Endothelial cell of umbilical vein (primary cell): ENCODE measurements at regions not wholly inside any gene's neighbourhood (a gene's known extent, or its start where the extent isn't known, plus 50 kb on each side); places are given as distances from the start of the nearest gene placed in this dataset.

Experiments
- BruUV-seq: library from RNA; stranded (reverse); fragments of 400-500 nt; replicated peaks from 2 replicates; lab custom pipeline; 2021; lab: Mats Ljungman, UMichigan
- CTCF ChIA-PET: fragments of 300-600, 350-600 bp; sonication (Branson Sonifier 250); formaldehyde crosslinking; loops from one replicate; lab custom pipeline; 2021; ENCODE audit warnings: antibody characterized with exemption, inconsistent platforms; lab: Charles Lee
- POLR2A ChIA-PET: fragments of 300-600, 350-600 bp; sonication (Branson Sonifier 250); formaldehyde crosslinking; loops from one replicate; lab custom pipeline; 2021; ENCODE audit warnings: antibody characterized with exemption, inconsistent platforms; lab: Charles Lee
- DNase-seq: peaks from one replicate; pipeline ENCODE4 v3.0.0-alpha.2; 2011; ENCODE audit warnings: low read depth, low spot score
- FAIRE-seq: peaks from 2 replicates; lab custom pipeline; 2011; peaks lifted over from hg19 to GRCh38; lab: Jason Lieb, UNC
- H2AFZ ChIP-seq: 2 replicates; pipeline ENCODE4 v1.6.0; 2012; ENCODE audit warnings: low read depth, low read length, control low read depth, inconsistent platforms
- H3K27ac ChIP-seq: 2 replicates; pipeline ENCODE4 v1.5.1; 2011; ENCODE audit warnings: low read depth, mild to moderate bottlenecking, control low read depth, low read length, moderate library complexity; ENCODE audit not compliant: insufficient read depth
- H3K27me3 ChIP-seq, 2 experiments: 2 replicates each; pipeline versions ENCODE4 v1.6.0 to v1.6.1; 2011; ENCODE audit warnings: low read length in 2 of 2, mixed read lengths in 1 of 2; ENCODE audit not compliant: control insufficient read depth in 2 of 2, insufficient read depth in 2 of 2
- H3K36me3 ChIP-seq, 2 experiments: 2 replicates in 1 of 2; 3 replicates in 1 of 2; pipeline ENCODE4 v1.5.1; 2011; ENCODE audit warnings: low read length in 2 of 2, mild to moderate bottlenecking in 1 of 2, moderate library complexity in 1 of 2; ENCODE audit not compliant: control insufficient read depth in 2 of 2, insufficient read depth in 2 of 2; ENCODE audit errors: extremely low read depth in 1 of 2
- H3K4me1 ChIP-seq: 3 replicates; pipeline ENCODE4 v1.5.1; 2011; ENCODE audit warnings: mild to moderate bottlenecking, low read length; ENCODE audit not compliant: control insufficient read depth, insufficient read depth; ENCODE audit errors: extremely low read depth
- H3K4me2 ChIP-seq: 2 replicates; pipeline ENCODE4 v1.6.1; 2011; ENCODE audit warnings: low read length, control low read depth, mixed read lengths; ENCODE audit not compliant: insufficient read depth
- H3K4me3 ChIP-seq, 3 experiments: fragments of 200-600 bp in 1 of 3; sonication (generic), shearing (Covaris generic) in 1 of 3; replicated peaks in 1 of 3; 2 replicates each; pipeline ENCODE4 v1.5.1; 2011 to 2016; ENCODE audit warnings: control low read depth in 3 of 3, low read length in 3 of 3, mild to moderate bottlenecking in 2 of 3, inconsistent platforms in 1 of 3, low read depth in 1 of 3, moderate library complexity in 1 of 3; ENCODE audit not compliant: insufficient read depth in 1 of 3
- H3K79me2 ChIP-seq: 2 replicates; pipeline ENCODE4 v1.6.0; 2012; ENCODE audit warnings: low read length, inconsistent platforms; ENCODE audit not compliant: control insufficient read depth, insufficient read depth
- H3K9ac ChIP-seq: replicated peaks from 2 replicates; pipeline ENCODE3; 2011; ENCODE audit warnings: low read length, control low read depth; ENCODE audit not compliant: insufficient read depth; ENCODE audit errors: extremely low read depth
- H3K9me1 ChIP-seq: replicated peaks from 3 replicates; pipeline ENCODE4 v1.6.0; 2011; ENCODE audit warnings: mild to moderate bottlenecking, low read length; ENCODE audit not compliant: control insufficient read depth, insufficient read depth; ENCODE audit errors: extremely low read depth
- H3K9me3 ChIP-seq: replicated peaks from 2 replicates; pipeline ENCODE4 v1.5.1; 2012; ENCODE audit warnings: low read length, inconsistent platforms; ENCODE audit not compliant: control insufficient read depth, insufficient read depth
- H4K20me1 ChIP-seq: replicated peaks from 2 replicates; pipeline ENCODE3; 2011; ENCODE audit warnings: mild to moderate bottlenecking, low read length; ENCODE audit not compliant: control insufficient read depth, insufficient read depth; ENCODE audit errors: extremely low read depth
- CTCF ChIP-seq, 2 donors: IDR thresholded peaks; 1 replicate in 1 of 2; 2 replicates in 1 of 2; pipeline ENCODE4 v1.5.1; 2011; ENCODE audit warnings: low read length in 2 of 2, mild to moderate bottlenecking in 2 of 2, moderate library complexity in 2 of 2, control low read depth in 1 of 2, inconsistent platforms in 1 of 2, low read depth in 1 of 2; ENCODE audit not compliant: insufficient read depth in 1 of 2; ENCODE audit errors: extremely low read depth in 1 of 2
- EZH2 ChIP-seq: IDR thresholded peaks from 2 replicates; pipeline ENCODE4 v1.6.1; 2012; ENCODE audit warnings: borderline replicate concordance, low read depth, mild to moderate bottlenecking, moderate library complexity, low read length, inconsistent platforms; ENCODE audit not compliant: severe bottlenecking
- FOS ChIP-seq: IDR thresholded peaks from 2 replicates; pipeline ENCODE4 v1.6.1; 2011; ENCODE audit warnings: mild to moderate bottlenecking, low read length, moderate library complexity, borderline replicate concordance; ENCODE audit not compliant: insufficient read depth
- GATA2 ChIP-seq: IDR thresholded peaks from 2 replicates; pipeline ENCODE4 v1.7.0; 2011; ENCODE audit warnings: low read depth, mild to moderate bottlenecking, moderate library complexity, mixed read lengths, low read length; ENCODE audit not compliant: insufficient read length, insufficient read depth
- JUN ChIP-seq: IDR thresholded peaks from 2 replicates; pipeline ENCODE4 v1.6.1; 2011; ENCODE audit warnings: borderline replicate concordance, low read depth; ENCODE audit not compliant: insufficient read length, insufficient read depth
- MAX ChIP-seq: IDR thresholded peaks from 2 replicates; pipeline ENCODE4 v1.6.1; 2011; ENCODE audit not compliant: insufficient read depth, insufficient read length
- MYC ChIP-seq: IDR thresholded peaks from one replicate; pipeline ENCODE4 v1.6.1; 2011; ENCODE audit warnings: mild to moderate bottlenecking, low read depth, low read length
- POLR2A ChIP-seq: IDR thresholded peaks from 2 replicates; pipeline ENCODE4 v1.6.1; 2012; ENCODE audit warnings: low read depth, mild to moderate bottlenecking, control low read depth, low read length
- POLR2AphosphoS5 ChIP-seq: IDR thresholded peaks from 2 replicates; pipeline ENCODE4 v1.6.1; 2012; ENCODE audit warnings: low read depth, mild to moderate bottlenecking, control low read depth, low read length, moderate library complexity; ENCODE audit not compliant: insufficient read depth
- dilution Hi-C: fragments of 300-500 bp; cut with MboI; formaldehyde crosslinking; loops from one replicate; pipeline ENCODE4 v1.15.0; 2019; ENCODE audit warnings: low sequenced_read_pairs; ENCODE audit not compliant: extremely low pct_ligation_motif_present
- intact Hi-C: fragments of 100-400 bp; cut with micrococcal nuclease; formaldehyde crosslinking; loops from one replicate; pipeline ENCODE4 v1.10.0; 2022

GRCh38 chr6:97665446-97665845, 382.4 kb upstream of the MMS22L start:
- DNase-seq (no peak), FAIRE-seq (no peak)
- dilution Hi-C loops = no loop called here
- BruUV-seq = no TSS peak
- no peak overlapping the region for H3K4me2 ChIP-seq
- TF ChIP-seq CTCF (IDR thresholded peaks at IDR 0.05; ENCODE audit: extremely low read depth in 1 of 2, insufficient read depth in 1 of 2, low read depth in 1 of 2, low read length in 2 of 2) = no peak
- no peak for TF ChIP-seq POLR2A
- no peak for TF ChIP-seq FOS
- no peak for TF ChIP-seq EZH2
- no peak for TF ChIP-seq JUN
- no peak for TF ChIP-seq GATA2
- TF ChIP-seq MYC = no peak
- no peak for TF ChIP-seq MAX
- TF ChIP-seq POLR2AphosphoS5 = no peak
- H4K20me1 ChIP-seq = no peaks in the 10 kb centered on the region
- CTCF ChIA-PET = no interaction called here
- H3K4me3 ChIP-seq = no peak overlapping the region
- intact Hi-C loops = no loop called here
- H3K27me3 ChIP-seq = no peaks in the 10 kb centered on the region
- no peaks in the 10 kb centered on the region for H3K36me3 ChIP-seq
- no peak overlapping the region for H3K27ac ChIP-seq
- H3K9ac ChIP-seq = no peak overlapping the region
- no peaks in the 10 kb centered on the region for H3K9me1 ChIP-seq
- no peak overlapping the region for H2AFZ ChIP-seq
- POLR2A ChIA-PET = no interaction called here
- H3K4me1 ChIP-seq = no peaks in the 10 kb centered on the region
- no peaks in the 10 kb centered on the region for H3K9me3 ChIP-seq
- H3K79me2 ChIP-seq = no peaks in the 10 kb centered on the region
